ENCODE measurements at regions not wholly inside any gene's neighbourhood (a gene's known extent, or its start where the extent isn't known, plus 50 kb on each side); places are given as distances from the start of the nearest gene placed in this dataset.

GRCh38 chr10:65818990-65819389 is 1106.8 kb upstream of the LRRTM3 start:
- Histone ChIP-seq H3K4me3 (ENCODE audit: low read length in 2 of 2) (no peak overlapping the region), H3K27me3 (ENCODE audit: control insufficient read depth in 1 of 2, insufficient read depth in 2 of 2, low read length in 2 of 2) (no peaks in the 10 kb centered on the region), H3K27ac (ENCODE audit: low read length) (no peak overlapping the region), H3K9me3 (ENCODE audit: control insufficient read depth in 2 of 2, low read length in 2 of 2) (peaks cover 0 to 3% of the 10 kb centered on the region in 2 donors), H3K36me3 (ENCODE audit: control insufficient read depth in 2 of 2, insufficient read depth in 2 of 2, low read length in 2 of 2) (no peaks in the 10 kb centered on the region), H3K4me1 (ENCODE audit: control insufficient read depth, insufficient read depth, low read length) (no peaks in the 10 kb centered on the region), H3K9ac (ENCODE audit: low read length in 2 of 2) (no peak overlapping the region)

DNA sequence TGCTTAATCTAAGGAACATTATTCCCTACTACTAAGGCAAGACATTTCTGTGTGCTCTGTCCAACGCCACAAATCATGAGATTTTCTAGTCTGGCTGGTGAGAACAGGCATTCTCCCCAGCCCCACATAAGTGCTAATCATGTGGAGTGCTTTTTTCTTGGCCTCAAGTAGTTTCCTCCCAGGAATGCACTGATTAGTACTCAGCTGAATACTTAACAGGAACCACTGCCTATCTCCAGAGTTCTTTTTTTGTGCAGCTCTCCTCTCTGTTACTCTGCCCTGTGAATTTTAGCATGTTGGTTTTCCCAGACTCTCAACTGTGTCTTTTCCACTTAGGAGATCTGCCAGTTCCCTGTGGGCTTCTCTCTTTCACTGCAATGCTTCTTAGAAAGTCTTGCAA is 1098.5 kb upstream of the LRRTM3 start:
- Histone ChIP-seq H3K36me3 (ENCODE audit: control insufficient read depth in 2 of 2, insufficient read depth in 2 of 2, low read length in 2 of 2) (no peaks in the 10 kb centered on the region), H3K4me1 (ENCODE audit: control insufficient read depth, insufficient read depth, low read length) (no peaks in the 10 kb centered on the region), H3K27ac (ENCODE audit: low read length) (no peak overlapping the region), H3K4me3 (ENCODE audit: low read length in 2 of 2) (no peak overlapping the region), H3K9ac (ENCODE audit: low read length in 2 of 2) (no peak overlapping the region), H3K9me3 (ENCODE audit: control insufficient read depth in 2 of 2, low read length in 2 of 2) (peaks cover 0 to 3% of the 10 kb centered on the region in 2 donors), H3K27me3 (ENCODE audit: control insufficient read depth in 1 of 2, insufficient read depth in 2 of 2, low read length in 2 of 2) (no peaks in the 10 kb centered on the region)

GRCh38 chr10:65838811-65839210 is 1087.0 kb upstream of the LRRTM3 start:
- H3K36me3 ChIP-seq (ENCODE audit: control insufficient read depth in 2 of 2, insufficient read depth in 2 of 2, low read length in 2 of 2) = no peaks in the 10 kb centered on the region
- H3K9ac ChIP-seq (ENCODE audit: low read length in 2 of 2) = no peak overlapping the region
- H3K4me1 ChIP-seq (ENCODE audit: control insufficient read depth, insufficient read depth, low read length) = no peaks in the 10 kb centered on the region
- H3K9me3 ChIP-seq (ENCODE audit: control insufficient read depth in 2 of 2, low read length in 2 of 2) = no peaks in the 10 kb centered on the region
- no peak overlapping the region for H3K4me3 ChIP-seq (ENCODE audit: low read length in 2 of 2)
- H3K27me3 ChIP-seq (ENCODE audit: control insufficient read depth in 1 of 2, insufficient read depth in 2 of 2, low read length in 2 of 2) = no peaks in the 10 kb centered on the region
- no peak overlapping the region for H3K27ac ChIP-seq (ENCODE audit: low read length)

DNA sequence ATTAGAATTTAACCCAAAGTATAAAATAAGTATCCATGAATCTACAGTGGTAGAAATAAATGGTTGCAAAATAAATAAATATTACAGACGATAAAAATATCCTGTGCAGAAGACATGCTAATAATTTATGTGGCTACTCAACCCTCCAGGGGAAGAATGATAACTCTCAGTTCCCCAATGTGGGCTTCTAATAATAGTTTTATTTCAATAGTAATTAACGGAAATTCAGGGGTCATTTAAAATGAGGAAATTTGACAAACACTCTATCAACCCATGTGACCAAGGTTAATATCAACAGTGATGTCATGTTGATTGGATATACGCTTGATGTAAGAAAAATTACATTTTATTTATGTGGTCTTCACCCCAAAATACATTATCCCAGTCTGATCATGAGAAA is 1082.6 kb upstream of the LRRTM3 start:
- Histone ChIP-seq H3K27me3 (ENCODE audit: control insufficient read depth in 1 of 2, insufficient read depth in 2 of 2, low read length in 2 of 2) (no peaks in the 10 kb centered on the region), H3K4me1 (ENCODE audit: control insufficient read depth, insufficient read depth, low read length) (no peaks in the 10 kb centered on the region), H3K36me3 (ENCODE audit: control insufficient read depth in 2 of 2, insufficient read depth in 2 of 2, low read length in 2 of 2) (no peaks in the 10 kb centered on the region), H3K9me3 (ENCODE audit: control insufficient read depth in 2 of 2, low read length in 2 of 2) (no peaks in the 10 kb centered on the region), H3K27ac (ENCODE audit: low read length) (no peak overlapping the region), H3K9ac (ENCODE audit: low read length in 2 of 2) (no peak overlapping the region), H3K4me3 (ENCODE audit: low read length in 2 of 2) (no peak overlapping the region)

- Histone ChIP-seq H3K36me3 (ENCODE audit: control insufficient read depth in 2 of 2, insufficient read depth in 2 of 2, low read length in 2 of 2) (no peaks in the 10 kb centered on the region), H3K27me3 (ENCODE audit: control insufficient read depth in 1 of 2, insufficient read depth in 2 of 2, low read length in 2 of 2) (no peaks in the 10 kb centered on the region), H3K4me1 (ENCODE audit: control insufficient read depth, insufficient read depth, low read length) (no peaks in the 10 kb centered on the region)
Measured at GRCh38 chr10:65845916-65846315, 1079.9 kb upstream of the LRRTM3 start.

DNA sequence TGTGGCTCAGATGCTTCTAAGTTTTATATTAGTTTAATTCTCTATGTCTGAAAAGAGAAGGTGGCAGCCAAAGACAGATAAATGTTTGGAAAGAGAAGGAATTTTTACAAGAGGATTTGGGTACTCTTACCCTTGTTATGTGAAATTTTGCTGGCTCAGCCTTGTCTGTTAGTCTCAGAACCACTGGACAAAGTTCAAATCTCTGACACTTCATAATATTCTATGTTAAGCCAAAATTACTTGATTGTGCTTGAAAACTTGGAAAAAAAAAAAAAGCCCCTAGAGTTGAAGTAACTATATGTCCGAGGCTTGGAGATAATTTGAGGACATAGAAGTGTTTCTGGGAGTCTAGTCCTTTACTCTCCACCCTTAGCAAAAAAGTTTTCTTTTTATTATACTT is 1079.3 kb upstream of the LRRTM3 start:
- Histone ChIP-seq H3K9me3 (ENCODE audit: control insufficient read depth in 2 of 2, low read length in 2 of 2) (no peaks in the 10 kb centered on the region), H3K36me3 (ENCODE audit: control insufficient read depth in 2 of 2, insufficient read depth in 2 of 2, low read length in 2 of 2) (no peaks in the 10 kb centered on the region), H3K9ac (ENCODE audit: low read length in 2 of 2) (no peak overlapping the region), H3K27me3 (ENCODE audit: control insufficient read depth in 1 of 2, insufficient read depth in 2 of 2, low read length in 2 of 2) (no peaks in the 10 kb centered on the region), H3K4me1 (ENCODE audit: control insufficient read depth, insufficient read depth, low read length) (no peaks in the 10 kb centered on the region), H3K27ac (ENCODE audit: low read length) (no peak overlapping the region), H3K4me3 (ENCODE audit: low read length in 2 of 2) (no peak overlapping the region)

More at GRCh38 chr10:65845916-65846315, 1079.9 kb upstream of the LRRTM3 start:
- no peaks in the 10 kb centered on the region for H3K9me3 ChIP-seq (ENCODE audit: control insufficient read depth in 2 of 2, low read length in 2 of 2)
- H3K27ac ChIP-seq (ENCODE audit: low read length) = no peak overlapping the region
- no peak overlapping the region for H3K4me3 ChIP-seq (ENCODE audit: low read length in 2 of 2)
- no peak overlapping the region for H3K9ac ChIP-seq (ENCODE audit: low read length in 2 of 2)

DNA sequence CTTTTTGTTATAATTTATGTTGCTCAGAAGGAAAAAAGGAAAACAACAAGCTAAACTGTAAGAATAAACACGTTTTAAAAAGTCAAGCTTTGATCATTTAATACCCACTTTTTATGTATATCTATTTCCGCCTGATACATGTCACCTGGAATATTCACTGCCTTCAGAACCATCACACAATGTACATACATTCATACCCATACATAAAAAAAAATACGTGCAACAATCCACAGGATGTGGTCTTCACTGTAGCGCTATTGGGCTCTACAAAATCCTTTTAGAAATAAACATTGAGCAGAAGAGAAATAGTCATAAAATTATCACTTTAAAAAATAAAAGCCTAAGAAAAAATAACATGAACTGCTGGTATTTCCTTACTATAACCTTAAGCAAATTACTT is 1078.9 kb upstream of the LRRTM3 start:
- no peaks in the 10 kb centered on the region for H3K9me3 ChIP-seq (ENCODE audit: control insufficient read depth in 2 of 2, low read length in 2 of 2)
- no peaks in the 10 kb centered on the region for H3K27me3 ChIP-seq (ENCODE audit: control insufficient read depth in 1 of 2, insufficient read depth in 2 of 2, low read length in 2 of 2)
- H3K27ac ChIP-seq (ENCODE audit: low read length) = no peak overlapping the region
- H3K9ac ChIP-seq (ENCODE audit: low read length in 2 of 2) = no peak overlapping the region
- no peaks in the 10 kb centered on the region for H3K4me1 ChIP-seq (ENCODE audit: control insufficient read depth, insufficient read depth, low read length)
- H3K36me3 ChIP-seq (ENCODE audit: control insufficient read depth in 2 of 2, insufficient read depth in 2 of 2, low read length in 2 of 2) = no peaks in the 10 kb centered on the region
- no peak overlapping the region for H3K4me3 ChIP-seq (ENCODE audit: low read length in 2 of 2)

DNA sequence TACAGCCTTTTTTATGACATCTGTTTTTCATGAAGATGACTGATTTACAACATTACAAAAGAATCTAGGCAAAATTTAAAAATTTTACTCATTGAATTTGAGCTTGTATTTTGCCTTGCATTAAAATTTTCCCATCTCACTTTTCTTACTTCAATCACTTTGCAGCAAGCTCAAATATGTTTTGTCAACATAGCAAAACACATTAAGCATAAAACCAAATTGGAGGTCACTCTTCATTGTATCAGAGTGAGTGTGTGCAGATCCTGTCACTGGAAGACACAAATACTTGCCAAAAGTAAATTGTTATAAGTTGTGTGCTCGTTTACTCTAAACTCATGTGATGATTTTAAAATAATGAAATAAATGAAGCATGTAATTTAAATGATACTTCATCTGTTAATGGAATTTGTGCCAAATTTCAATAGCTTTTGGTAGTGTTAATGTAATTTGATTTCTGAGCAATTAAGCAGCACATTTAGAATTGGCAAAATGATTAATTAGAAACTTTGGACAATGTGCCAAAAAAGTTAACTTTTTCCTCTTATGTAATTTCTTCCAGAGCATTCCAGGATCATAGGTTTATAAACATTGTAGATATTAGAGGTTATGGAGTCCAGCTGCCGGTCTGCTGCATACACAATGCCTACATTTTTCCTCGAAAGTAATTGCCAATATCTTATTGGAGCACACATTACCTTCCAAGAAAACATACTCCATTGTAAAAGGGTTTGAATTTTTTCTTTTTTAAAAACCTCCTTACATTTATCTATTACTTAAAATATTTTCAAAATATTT is 1078.2 kb upstream of the LRRTM3 start:
- Histone ChIP-seq H3K9ac (ENCODE audit: low read length in 2 of 2) (no peak overlapping the region), H3K9me3 (ENCODE audit: control insufficient read depth in 2 of 2, low read length in 2 of 2) (no peaks in the 10 kb centered on the region), H3K36me3 (ENCODE audit: control insufficient read depth in 2 of 2, insufficient read depth in 2 of 2, low read length in 2 of 2) (no peaks in the 10 kb centered on the region), H3K27me3 (ENCODE audit: control insufficient read depth in 1 of 2, insufficient read depth in 2 of 2, low read length in 2 of 2) (no peaks in the 10 kb centered on the region), H3K4me3 (ENCODE audit: low read length in 2 of 2) (no peak overlapping the region), H3K27ac (ENCODE audit: low read length) (no peak overlapping the region), H3K4me1 (ENCODE audit: control insufficient read depth, insufficient read depth, low read length) (no peaks in the 10 kb centered on the region)

- Histone ChIP-seq H3K4me3 (ENCODE audit: low read length in 2 of 2) (no peak overlapping the region), H3K9me3 (ENCODE audit: control insufficient read depth in 2 of 2, low read length in 2 of 2) (no peaks in the 10 kb centered on the region), H3K4me1 (ENCODE audit: control insufficient read depth, insufficient read depth, low read length) (no peaks in the 10 kb centered on the region), H3K9ac (ENCODE audit: low read length in 2 of 2) (no peak overlapping the region), H3K36me3 (ENCODE audit: control insufficient read depth in 2 of 2, insufficient read depth in 2 of 2, low read length in 2 of 2) (no peaks in the 10 kb centered on the region), H3K27ac (ENCODE audit: low read length) (no peak overlapping the region), H3K27me3 (ENCODE audit: control insufficient read depth in 1 of 2, insufficient read depth in 2 of 2, low read length in 2 of 2) (no peaks in the 10 kb centered on the region)
Measured at GRCh38 chr10:65858841-65859240, 1067.0 kb upstream of the LRRTM3 start.

- Histone ChIP-seq H3K4me1 (ENCODE audit: control insufficient read depth, insufficient read depth, low read length) (no peaks in the 10 kb centered on the region), H3K27ac (ENCODE audit: low read length) (no peak overlapping the region), H3K27me3 (ENCODE audit: control insufficient read depth in 1 of 2, insufficient read depth in 2 of 2, low read length in 2 of 2) (no peaks in the 10 kb centered on the region), H3K9ac (ENCODE audit: low read length in 2 of 2) (no peak overlapping the region), H3K36me3 (ENCODE audit: control insufficient read depth in 2 of 2, insufficient read depth in 2 of 2, low read length in 2 of 2) (no peaks in the 10 kb centered on the region), H3K4me3 (ENCODE audit: low read length in 2 of 2) (no peak overlapping the region), H3K9me3 (ENCODE audit: control insufficient read depth in 2 of 2, low read length in 2 of 2) (no peaks in the 10 kb centered on the region)
Measured at GRCh38 chr10:65861249-65861648, 1064.6 kb upstream of the LRRTM3 start.

Measured in stomach smooth muscle (tissue), 2 donors.